DND-41 (cell line): ENCODE measurements at regions not wholly inside any gene's neighbourhood (a gene's known extent, or its start where the extent isn't known, plus 50 kb on each side); places are given as distances from the start of the nearest gene placed in this dataset.

Experiments used
- ATAC-seq: fragments of 200-7000 bp; cut with Tn5 transposase; 3 replicates; pipeline ENCODE4 v1.9.1; 2021; ENCODE audit warnings: low read depth; ENCODE audit not compliant: insufficient read depth
- DNase-seq: peaks from one replicate; pipeline ENCODE4 v3.0.0-alpha.2; 2020
- H2AFZ ChIP-seq: 2 replicates; pipeline ENCODE4 v1.6.0; 2012; ENCODE audit warnings: low read depth, low read length
- H3K27ac ChIP-seq: 2 replicates; pipeline ENCODE4 v1.5.1; 2012; ENCODE audit warnings: low read length, inconsistent platforms
- H3K27me3 ChIP-seq: fragments of 200-600 bp; sonication (generic); 2 replicates; pipeline ENCODE4 v1.6.0; 2012; ENCODE audit warnings: low read length, mild to moderate bottlenecking, inconsistent platforms; ENCODE audit not compliant: insufficient read depth, poor library complexity
- H3K36me3 ChIP-seq: 2 replicates; pipeline ENCODE4 v1.5.1; 2012; ENCODE audit warnings: low read length, inconsistent platforms; ENCODE audit not compliant: insufficient read depth
- H3K4me1 ChIP-seq: 2 replicates; pipeline ENCODE4 v1.5.1; 2012; ENCODE audit warnings: mild to moderate bottlenecking, low read length; ENCODE audit not compliant: insufficient read depth
- H3K4me2 ChIP-seq: 2 replicates; pipeline ENCODE4 v1.6.0; 2012; ENCODE audit warnings: mild to moderate bottlenecking, moderate library complexity, low read length, inconsistent platforms; ENCODE audit not compliant: insufficient read depth
- H3K4me3 ChIP-seq, 2 experiments: fragments of 200-600 bp in 1 of 2; shearing (Covaris generic) in 1 of 2; 2 replicates each; pipeline ENCODE4 v1.5.1; 2012 to 2016; ENCODE audit warnings: inconsistent platforms in 2 of 2, low read length in 2 of 2, mild to moderate bottlenecking in 2 of 2, low read depth in 1 of 2, moderate library complexity in 1 of 2
- H3K79me2 ChIP-seq: 2 replicates; pipeline ENCODE4 v1.6.0; 2012; ENCODE audit warnings: low read length, inconsistent platforms; ENCODE audit not compliant: insufficient read depth
- H3K9ac ChIP-seq: 2 replicates; pipeline ENCODE4 v1.6.0; 2012; ENCODE audit warnings: low read depth, mild to moderate bottlenecking, inconsistent platforms, low read length, moderate library complexity
- H3K9me3 ChIP-seq: 2 replicates; pipeline ENCODE4 v1.5.1; 2012; ENCODE audit warnings: low read length, moderate library complexity, mild to moderate bottlenecking, inconsistent platforms; ENCODE audit not compliant: insufficient read depth, severe bottlenecking
- H4K20me1 ChIP-seq: 2 replicates; pipeline ENCODE4 v1.6.0; 2012; ENCODE audit warnings: low read length; ENCODE audit not compliant: insufficient read depth
- CTCF ChIP-seq: IDR thresholded peaks from 2 replicates; pipeline ENCODE4 v1.5.1; 2012; ENCODE audit warnings: borderline replicate concordance, low read length, moderate library complexity, mild to moderate bottlenecking; ENCODE audit not compliant: poor library complexity, severe bottlenecking; ENCODE audit errors: extremely low read depth
- EZH2 ChIP-seq: IDR thresholded peaks from 3 replicates; pipeline ENCODE4 v1.6.1; 2012; ENCODE audit warnings: borderline replicate concordance, low read depth, mild to moderate bottlenecking, moderate library complexity, low read length, inconsistent platforms; ENCODE audit not compliant: severe bottlenecking

DNA sequence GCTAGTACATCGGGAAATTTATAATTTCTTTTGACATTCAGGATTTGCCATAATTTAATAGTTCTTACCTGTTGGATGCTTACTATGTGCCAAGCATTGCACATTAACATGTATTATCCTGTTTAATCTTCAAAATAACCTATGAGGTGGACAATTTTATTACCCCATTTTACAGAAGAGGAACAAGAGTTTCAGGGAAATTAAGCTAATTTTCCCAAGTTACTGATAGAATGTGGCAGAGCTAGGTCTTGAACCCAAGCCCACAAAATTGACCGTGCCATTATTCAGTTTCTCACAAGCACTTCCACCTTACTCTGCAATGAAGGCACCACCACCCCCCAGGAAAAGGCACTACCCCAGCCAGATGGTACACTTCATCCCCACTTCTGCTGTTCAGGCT, 161.1 kb upstream of the PLEKHG7 start:
- ATAC-seq (no peak), DNase-seq (no peak)
- Histone ChIP-seq H4K20me1 (no peaks in the 10 kb centered on the region), H3K4me1 (peaks cover 44% of the 10 kb centered on the region), H2AFZ (no peak overlapping the region), H3K36me3 (no peaks in the 10 kb centered on the region), H3K4me2 (no peak overlapping the region), H3K9ac (no peak overlapping the region), H3K79me2 (no peaks in the 10 kb centered on the region), H3K27ac (no peak overlapping the region; the same call in 1 of the 2 replicates), H3K27me3 (no peaks in the 10 kb centered on the region), H3K9me3 (no peaks in the 10 kb centered on the region), H3K4me3 (no peak overlapping the region)
- no peak for TF ChIP-seq CTCF
- TF ChIP-seq EZH2 = no peak

- H3K27me3 ChIP-seq = no peaks in the 10 kb centered on the region
- no peaks in the 10 kb centered on the region for H3K36me3 ChIP-seq
- peaks cover 48% of the 10 kb centered on the region for H3K4me1 ChIP-seq
- TF ChIP-seq CTCF (no peak), EZH2 (no peak)
- peak overlapping the region; percentile 43; the same call in 1 of the 2 replicates for H2AFZ ChIP-seq
- no peaks in the 10 kb centered on the region for H3K9me3 ChIP-seq
- peak overlapping the region; percentile 72 for H3K27ac ChIP-seq
- DNase-seq = no peak
- peak overlapping the region; percentile 12 for H3K9ac ChIP-seq
- 0 out of 2 replicates have a peak overlapping the region, but pooled peaks have one; percentile 0 for H3K4me2 ChIP-seq
- no peaks in the 10 kb centered on the region for H4K20me1 ChIP-seq
- no peak for ATAC-seq
- no peak overlapping the region for H3K4me3 ChIP-seq
- H3K79me2 ChIP-seq = no peaks in the 10 kb centered on the region
These were observed 161.9 kb upstream of the PLEKHG7 start for GRCh38 chr12:92540782-92541423.

- H3K4me1 ChIP-seq = peaks cover 52% of the 10 kb centered on the region
- DNase-seq = peak; percentile 58
- peak; percentile 67 for ATAC-seq
These were observed 162.6 kb upstream of the PLEKHG7 start for GRCh38 chr12:92539976-92540781.

More at GRCh38 chr12:92539976-92540781, 162.6 kb upstream of the PLEKHG7 start:
- Histone ChIP-seq H3K27me3 (no peaks in the 10 kb centered on the region), H3K27ac (peak overlapping the region; percentile 72), H3K4me3 (no peak overlapping the region; a peak in 1 of 4 replicates), H3K79me2 (no peaks in the 10 kb centered on the region), H3K9me3 (no peaks in the 10 kb centered on the region), H3K4me2 (peak overlapping the region; percentile 27), H3K36me3 (no peaks in the 10 kb centered on the region), H2AFZ (peak overlapping the region; percentile 43), H4K20me1 (no peaks in the 10 kb centered on the region), H3K9ac (peak overlapping the region; percentile 12)
- TF ChIP-seq EZH2 (no peak), CTCF (peak; percentile 17)
